ENCODE measurements at regions not wholly inside any gene's neighbourhood (a gene's known extent, or its start where the extent isn't known, plus 50 kb on each side); places are given as distances from the start of the nearest gene placed in this dataset.

GRCh38 chr14:44639781-44640385 lies 132.8 kb upstream of the FSCB start:
- no peak for TF ChIP-seq CTCF (IDR thresholded peaks at IDR 0.05; ENCODE audit: insufficient read depth, low read depth, low read length, missing control alignments)
- no peak overlapping the region for H3K4me3 ChIP-seq (ENCODE audit: low read depth, low read length)
- DNase-seq (ENCODE audit: low read depth), result no peak

GRCh38 chr14:44634692-44635091 lies 127.6 kb upstream of the FSCB start:
- TF ChIP-seq CTCF (IDR thresholded peaks at IDR 0.05; ENCODE audit: insufficient read depth, low read depth, low read length, missing control alignments), result no peak
- no peak overlapping the region for H3K4me3 ChIP-seq (ENCODE audit: low read depth, low read length)
- DNase-seq (ENCODE audit: low read depth), result no peak

- DNase-seq (ENCODE audit: low read depth), result no peak
- TF ChIP-seq CTCF (IDR thresholded peaks at IDR 0.05; ENCODE audit: insufficient read depth, low read depth, low read length, missing control alignments), result no peak
Measured at GRCh38 chr14:44626423-44626822, 119.3 kb upstream of the FSCB start.

GRCh38 chr14:44625098-44625497 lies 118.0 kb upstream of the FSCB start:
- no peak overlapping the region for H3K4me3 ChIP-seq (ENCODE audit: low read depth, low read length)
- TF ChIP-seq CTCF (IDR thresholded peaks at IDR 0.05; ENCODE audit: insufficient read depth, low read depth, low read length, missing control alignments), result no peak
- no peak for DNase-seq (ENCODE audit: low read depth)

More at GRCh38 chr14:44626423-44626822, 119.3 kb upstream of the FSCB start:
- no peak overlapping the region for H3K4me3 ChIP-seq (ENCODE audit: low read depth, low read length)

- no peak for TF ChIP-seq CTCF (IDR thresholded peaks at IDR 0.05; ENCODE audit: insufficient read depth, low read depth, low read length, missing control alignments)
- no peak overlapping the region for H3K4me3 ChIP-seq (ENCODE audit: low read depth, low read length)
Measured at GRCh38 chr14:44620121-44621019, 113.3 kb upstream of the FSCB start.

GRCh38 chr14:44616204-44616603 lies 109.1 kb upstream of the FSCB start:
- no peak for TF ChIP-seq CTCF (IDR thresholded peaks at IDR 0.05; ENCODE audit: insufficient read depth, low read depth, low read length, missing control alignments)
- no peak overlapping the region for H3K4me3 ChIP-seq (ENCODE audit: low read depth, low read length)
- no peak for DNase-seq (ENCODE audit: low read depth)

More at GRCh38 chr14:44620121-44621019, 113.3 kb upstream of the FSCB start:
- no peak for DNase-seq (ENCODE audit: low read depth)
